ENCODE measurements at regions not wholly inside any gene's neighbourhood (a gene's known extent, or its start where the extent isn't known, plus 50 kb on each side); places are given as distances from the start of the nearest gene placed in this dataset.

GRCh38 chr13:109361562-109362289 is 424.7 kb downstream of the IRS2 start:
- Histone ChIP-seq H3K4me1 (no peaks in the 10 kb centered on the region), H3K27ac (no peak overlapping the region), H3K27me3 (no peaks in the 10 kb centered on the region), H3K4me3 (no peak overlapping the region), H3K9me3 (no peaks in the 10 kb centered on the region), H3K36me3 (no peaks in the 10 kb centered on the region)
- 60 to 76% methylated on average over 10 to 11 of the region's 11 CpGs for WGBS, 2 donors (ENCODE audit: low coverage in 1 of 2)
- no peak for ATAC-seq
- TF ChIP-seq POLR2A (IDR thresholded peaks at IDR 0.05) (no peak), CTCF (IDR thresholded peaks at IDR 0.05) (no peak), POLR2AphosphoS5 (IDR thresholded peaks at IDR 0.05) (no peak), EP300 (IDR thresholded peaks at IDR 0.05) (no peak)

- no peak for ATAC-seq
- Histone ChIP-seq H3K9me3 (no peaks in the 10 kb centered on the region), H3K4me3 (no peak overlapping the region), H3K27me3 (no peaks in the 10 kb centered on the region), H3K27ac (no peak overlapping the region), H3K36me3 (no peaks in the 10 kb centered on the region), H3K4me1 (no peaks in the 10 kb centered on the region)
- WGBS, 2 donors (ENCODE audit: low coverage in 1 of 2), result 87 to 89% methylated on average over 5 to 16 of the region's 16 CpGs
- TF ChIP-seq EP300 (IDR thresholded peaks at IDR 0.05) (no peak), POLR2A (IDR thresholded peaks at IDR 0.05) (no peak), POLR2AphosphoS5 (IDR thresholded peaks at IDR 0.05) (no peak), CTCF (IDR thresholded peaks at IDR 0.05) (no peak)
Measured at GRCh38 chr13:109357751-109358471, 428.5 kb downstream of the IRS2 start.

GRCh38 chr13:109355875-109356434 is 430.4 kb downstream of the IRS2 start:
- H3K27ac ChIP-seq, result no peak overlapping the region
- H3K9me3 ChIP-seq, result no peaks in the 10 kb centered on the region
- no peaks in the 10 kb centered on the region for H3K36me3 ChIP-seq
- H3K27me3 ChIP-seq, result no peaks in the 10 kb centered on the region
- ATAC-seq, result no peak
- WGBS, 2 donors (ENCODE audit: low coverage in 1 of 2), result 83 to 95% methylated on average over 17 to 21 of the region's 21 CpGs
- H3K4me1 ChIP-seq, result no peaks in the 10 kb centered on the region
- TF ChIP-seq POLR2A (IDR thresholded peaks at IDR 0.05), result no peak
- no peak for TF ChIP-seq EP300 (IDR thresholded peaks at IDR 0.05)
- no peak for TF ChIP-seq POLR2AphosphoS5 (IDR thresholded peaks at IDR 0.05)
- TF ChIP-seq CTCF (IDR thresholded peaks at IDR 0.05), result no peak
- H3K4me3 ChIP-seq, result no peak overlapping the region

GRCh38 chr13:109355166-109355565 is 431.2 kb downstream of the IRS2 start:
- 62 to 88% methylated on average over 4 of the region's 4 CpGs for WGBS, 2 donors (ENCODE audit: low coverage in 1 of 2)
- H3K4me1 ChIP-seq, result no peaks in the 10 kb centered on the region

GRCh38 chr13:109351236-109351635 is 435.1 kb downstream of the IRS2 start:
- Histone ChIP-seq H3K27ac (no peak overlapping the region), H3K4me3 (no peak overlapping the region), H3K9me3 (no peaks in the 10 kb centered on the region), H3K27me3 (no peaks in the 10 kb centered on the region), H3K36me3 (no peaks in the 10 kb centered on the region), H3K4me1 (no peaks in the 10 kb centered on the region)
- no peak for ATAC-seq
- TF ChIP-seq POLR2A (IDR thresholded peaks at IDR 0.05) (no peak), EP300 (IDR thresholded peaks at IDR 0.05) (no peak), CTCF (IDR thresholded peaks at IDR 0.05) (no peak), POLR2AphosphoS5 (IDR thresholded peaks at IDR 0.05) (no peak)
- 84 to 100% methylated on average over 1 of the region's 1 CpG for WGBS, 2 donors (ENCODE audit: low coverage in 1 of 2)

More at GRCh38 chr13:109355166-109355565, 431.2 kb downstream of the IRS2 start:
- no peaks in the 10 kb centered on the region for H3K36me3 ChIP-seq
- no peak for TF ChIP-seq POLR2A (IDR thresholded peaks at IDR 0.05)
- ATAC-seq, result no peak
- H3K27me3 ChIP-seq, result no peaks in the 10 kb centered on the region
- no peak overlapping the region for H3K4me3 ChIP-seq
- no peaks in the 10 kb centered on the region for H3K9me3 ChIP-seq
- H3K27ac ChIP-seq, result no peak overlapping the region

All from gastroesophageal sphincter (tissue), 4 donors.